HG03280 (cell line): ENCODE measurements at regions not wholly inside any gene's neighbourhood (a gene's known extent, or its start where the extent isn't known, plus 50 kb on each side); places are given as distances from the start of the nearest gene placed in this dataset.
A peak's percentile ranks its signal among the peaks of the same experiment; 100 is the strongest.
"Not testable (repeated sequence)": the region's sequence is repeated elsewhere in the genome, so short reads cannot be mapped to it uniquely, and the experiment has no call there.

Source experiments
- ATAC-seq: cut with Tn5 transposase; IDR thresholded peaks from one replicate; pipeline ENCODE4 v1.9.1; 2021; ENCODE audit warnings: mild to moderate bottlenecking, moderate library complexity; ENCODE audit not compliant: unreplicated experiment

- no peak for ATAC-seq
Observed at GRCh38 chr21:14617871-14618270, 71.8 kb upstream of the SAMSN1 start.

- no peak for ATAC-seq
Observed at GRCh38 chr21:14617040-14617393, 70.9 kb upstream of the SAMSN1 start.

- no peak for ATAC-seq
Observed at GRCh38 chr21:14616380-14617039, 70.4 kb upstream of the SAMSN1 start.

- no peak for ATAC-seq
Observed at GRCh38 chr21:14615359-14615974, 69.4 kb upstream of the SAMSN1 start.

GRCh38 chr21:14614287-14614686 is 68.2 kb upstream of the SAMSN1 start:
- no peak for ATAC-seq

GRCh38 chr21:14613486-14614224 is 67.5 kb upstream of the SAMSN1 start:
- no peak for ATAC-seq

GRCh38 chr21:14610119-14610518 is 64.0 kb upstream of the SAMSN1 start:
- ATAC-seq, result not testable (repeated sequence)

- ATAC-seq, result no peak
Observed at GRCh38 chr21:14609274-14609673, 63.2 kb upstream of the SAMSN1 start.

GRCh38 chr21:14607262-14607661 is 61.1 kb upstream of the SAMSN1 start:
- ATAC-seq, result no peak

GRCh38 chr21:14603202-14603601 is 57.1 kb upstream of the SAMSN1 start:
- no peak for ATAC-seq

- ATAC-seq, result peak; percentile 69
Observed at GRCh38 chr21:14602382-14602958, 56.4 kb upstream of the SAMSN1 start.

GRCh38 chr21:14600569-14601297 is 54.6 kb upstream of the SAMSN1 start:
- ATAC-seq, result no peak

GRCh38 chr21:14598065-14598464 is 52.0 kb upstream of the SAMSN1 start:
- no peak for ATAC-seq
